ENCODE measurements at regions not wholly inside any gene's neighbourhood (a gene's known extent, or its start where the extent isn't known, plus 50 kb on each side); places are given as distances from the start of the nearest gene placed in this dataset.
"Not testable (repeated sequence)": the region's sequence is repeated elsewhere in the genome, so short reads cannot be mapped to it uniquely, and the experiment has no call there.

DNA sequence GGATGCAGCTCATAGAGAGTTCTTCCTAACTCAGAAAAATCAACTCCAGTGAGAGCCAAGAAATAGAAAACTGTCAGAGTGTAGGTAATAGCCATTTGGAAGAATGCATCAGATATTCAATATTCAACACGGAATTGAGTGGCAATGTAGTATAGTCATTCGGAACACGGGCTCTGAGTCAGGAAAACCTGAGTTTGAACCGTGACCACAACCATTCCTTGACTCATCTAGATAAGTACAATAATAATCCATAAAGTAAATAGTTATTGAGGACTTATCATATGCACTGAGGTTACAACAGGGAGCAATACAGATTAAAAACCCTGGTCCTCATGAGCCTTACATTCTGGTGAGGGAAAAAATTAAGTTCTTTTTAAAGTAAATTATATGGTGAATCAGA lies 62.6 kb upstream of the PHF21A start:
- DNase-seq: no peak

DNA sequence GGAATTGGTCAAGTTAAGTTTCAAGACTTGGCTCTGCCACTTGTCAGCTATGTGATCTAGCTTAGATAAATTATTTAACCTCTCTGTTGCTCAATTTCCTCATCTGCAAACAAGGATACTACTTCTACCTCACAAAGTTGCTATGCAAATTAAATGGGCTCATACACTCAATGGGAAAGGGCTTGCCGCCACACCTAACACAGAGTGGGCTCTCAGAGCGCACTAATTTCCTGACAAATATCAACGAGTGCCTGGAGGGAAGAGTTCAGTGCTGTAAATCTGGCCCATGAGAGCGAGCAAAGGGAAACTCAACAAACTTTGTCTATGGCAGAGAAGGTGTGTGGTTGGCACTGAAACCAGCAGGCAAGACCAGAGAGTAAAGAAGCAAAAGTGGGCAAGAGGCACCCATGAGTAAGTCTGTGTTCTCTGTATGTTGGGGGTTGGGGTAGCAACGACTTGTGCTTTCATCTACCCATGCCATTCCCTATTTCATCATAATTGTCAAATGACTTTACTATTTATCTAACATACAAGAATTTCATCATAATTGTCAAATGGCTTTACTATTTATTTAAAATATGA lies 60.7 kb upstream of the PHF21A start:
- DNase-seq: no peak

DNA sequence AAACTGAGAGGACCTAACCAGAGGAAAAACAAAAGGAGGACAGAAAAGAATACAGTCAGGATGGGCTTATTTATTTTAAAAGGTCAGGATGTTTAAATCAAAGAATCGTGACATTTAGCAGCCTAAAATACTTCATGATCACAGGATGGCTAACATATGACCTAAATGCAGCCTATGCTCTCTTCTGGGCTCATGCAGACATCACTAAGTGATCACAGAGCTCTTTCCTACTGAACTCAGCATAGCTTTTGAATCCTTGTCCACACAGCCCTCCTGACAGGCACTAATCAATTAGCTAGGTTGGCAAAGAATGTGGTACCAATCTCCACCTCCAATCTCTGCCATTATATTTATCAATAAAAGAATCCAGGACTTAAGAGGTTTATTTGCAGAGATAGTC lies 60.1 kb upstream of the PHF21A start:
- no peak for DNase-seq

DNA sequence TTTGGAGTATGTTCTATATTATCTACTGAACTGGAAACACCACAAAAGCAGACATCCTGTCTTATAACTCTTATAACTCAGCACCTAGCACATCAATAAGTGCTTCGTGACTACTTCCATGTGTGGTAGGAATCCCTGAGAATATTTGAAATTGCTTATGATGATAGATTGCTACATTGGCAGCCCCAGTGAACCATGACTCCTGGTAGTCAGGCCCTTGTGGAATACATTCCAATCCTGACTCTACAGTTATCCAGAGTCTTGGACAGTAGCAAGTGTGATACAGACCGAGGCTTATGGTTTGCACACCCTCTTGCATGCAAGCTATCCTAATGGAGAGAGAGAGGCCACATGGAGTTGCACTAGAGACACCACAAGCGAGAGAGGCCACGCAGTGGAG lies 59.5 kb upstream of the PHF21A start:
- DNase-seq: no peak

DNA sequence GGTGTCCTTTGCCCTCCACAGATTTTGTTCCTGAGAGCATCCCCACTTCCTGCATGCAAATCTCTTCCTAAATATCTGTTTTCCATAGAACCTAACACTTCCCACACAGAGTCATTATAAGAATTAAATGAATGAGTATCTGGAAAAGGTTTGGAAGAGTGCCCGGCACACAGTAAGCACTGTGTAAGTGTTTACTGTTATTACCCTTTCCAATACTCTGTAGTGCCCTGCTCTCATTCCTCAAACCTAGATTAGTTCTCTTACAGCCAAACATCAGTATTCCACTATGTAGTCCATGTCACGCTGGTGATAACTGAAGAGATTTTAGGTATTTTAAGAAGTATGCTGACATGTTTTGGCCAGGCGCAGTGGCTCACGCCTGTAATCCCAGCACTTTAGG lies 57.3 kb upstream of the PHF21A start:
- DNase-seq: no peak

DNA sequence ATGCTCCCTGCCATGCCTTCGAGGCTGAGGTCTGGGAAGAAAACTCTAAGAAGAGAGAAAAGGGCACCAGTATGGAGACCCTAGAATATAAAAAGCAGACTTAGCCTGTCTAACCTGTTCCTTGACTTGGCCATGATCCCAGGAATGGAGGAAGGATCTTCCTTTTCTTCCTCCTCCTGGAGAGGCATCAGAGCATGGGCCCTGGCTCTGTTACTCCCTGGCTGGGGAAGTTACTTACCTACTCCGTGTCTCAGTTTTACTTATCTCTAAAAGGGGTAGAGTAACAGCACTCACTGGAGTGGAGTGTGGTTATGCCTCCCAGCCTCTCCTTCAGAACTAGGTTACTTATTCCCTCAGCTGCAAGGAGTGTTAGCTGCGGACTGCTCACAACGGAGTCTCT lies 55.2 kb upstream of the PHF21A start:
- no peak for DNase-seq

DNA sequence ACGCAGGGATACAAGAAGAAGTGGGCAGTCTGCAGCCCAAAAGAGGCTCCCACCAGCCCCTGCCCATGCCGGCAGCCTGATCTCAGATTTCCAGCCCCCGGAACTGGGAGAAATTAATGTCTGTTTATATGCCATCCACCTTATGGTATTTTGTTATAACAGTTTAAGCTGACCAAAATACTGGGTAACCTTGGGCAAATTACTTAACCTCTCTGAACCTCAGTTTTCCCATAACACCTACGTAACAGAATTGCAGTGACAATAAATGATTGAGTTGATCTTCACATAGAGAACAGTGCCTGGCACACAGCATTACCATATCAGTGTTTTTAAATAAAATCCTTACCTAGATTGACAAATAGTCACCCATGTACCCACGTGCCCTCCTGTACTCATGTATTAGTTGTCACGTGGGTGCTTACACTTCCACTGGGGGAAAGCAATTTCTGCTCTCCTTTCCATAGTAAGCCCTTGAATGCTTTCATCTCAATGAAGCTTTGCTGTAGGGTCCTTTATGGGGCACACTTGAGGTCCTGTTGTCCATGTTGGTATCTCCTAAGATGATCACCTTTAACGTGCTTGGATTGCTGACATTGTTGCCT lies 54.2 kb upstream of the PHF21A start:
- no peak for DNase-seq

DNA sequence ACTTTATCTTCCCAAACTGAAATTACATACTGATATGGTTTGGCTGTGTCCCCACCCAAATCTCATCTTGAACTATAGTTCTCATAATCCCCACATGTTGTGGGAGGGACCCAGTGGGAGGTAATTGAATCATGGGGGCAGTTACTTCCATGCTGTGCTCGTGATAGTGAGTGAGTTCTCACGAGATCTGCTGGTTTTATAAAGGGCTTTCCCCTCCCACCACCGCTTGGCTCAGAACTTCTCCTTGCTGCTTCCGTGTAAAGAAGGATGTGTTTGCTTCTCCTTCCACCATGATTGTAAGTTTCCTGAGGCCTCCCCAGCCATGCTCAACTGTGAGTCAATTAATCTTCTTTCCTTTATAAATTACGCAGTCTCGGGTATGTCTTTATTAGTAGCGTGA lies 50.4 kb upstream of the PHF21A start:
- not testable (repeated sequence) for DNase-seq

Data from amygdala (tissue), 56 donors.